ENCODE measurements at regions not wholly inside any gene's neighbourhood (a gene's known extent, or its start where the extent isn't known, plus 50 kb on each side); places are given as distances from the start of the nearest gene placed in this dataset.

GRCh38 chr14:23723911-23724310 lies 87.7 kb downstream of the DHRS2 start:
- WGBS, 5 donors: 70 to 79% (median 76%) methylated on average over 3 of the region's 3 CpGs
- H3K4me3 ChIP-seq: no peak overlapping the region
- intact Hi-C loops (cut with DNase I; ENCODE audit: low total_unique reads): no loop called here
- no peaks in the 10 kb centered on the region for H3K4me1 ChIP-seq
- no peaks in the 10 kb centered on the region for H3K36me3 ChIP-seq
- no peak overlapping the region for H3K27ac ChIP-seq
- no peaks in the 10 kb centered on the region for H3K27me3 ChIP-seq
- TF ChIP-seq POLR2AphosphoS5 (IDR thresholded peaks at IDR 0.05) (no peak), CTCF (IDR thresholded peaks at IDR 0.05) (no peak), POLR2A (IDR thresholded peaks at IDR 0.05) (no peak), EP300 (IDR thresholded peaks at IDR 0.05) (no peak)
- DNase-seq: no peak
- no peaks in the 10 kb centered on the region for H3K9me3 ChIP-seq

GRCh38 chr14:23725528-23725927 lies 89.4 kb downstream of the DHRS2 start:
- no peaks in the 10 kb centered on the region for H3K36me3 ChIP-seq
- H3K27me3 ChIP-seq: no peaks in the 10 kb centered on the region
- no peaks in the 10 kb centered on the region for H3K9me3 ChIP-seq
- no peak for TF ChIP-seq EP300 (IDR thresholded peaks at IDR 0.05)
- no peak for DNase-seq
- no peak overlapping the region for H3K27ac ChIP-seq
- intact Hi-C loops (cut with DNase I; ENCODE audit: low total_unique reads): no loop called here
- no peaks in the 10 kb centered on the region for H3K4me1 ChIP-seq
- WGBS, 5 donors: 83 to 95% (median 90%) methylated on average over 3 of the region's 3 CpGs
- no peak overlapping the region for H3K4me3 ChIP-seq

- no peaks in the 10 kb centered on the region for H3K27me3 ChIP-seq
- no peaks in the 10 kb centered on the region for H3K9me3 ChIP-seq
- no peak overlapping the region for H3K4me3 ChIP-seq
- no peak for DNase-seq
- no peak overlapping the region for H3K27ac ChIP-seq
- intact Hi-C loops (cut with DNase I; ENCODE audit: low total_unique reads): no loop called here
- H3K36me3 ChIP-seq: no peaks in the 10 kb centered on the region
- H3K4me1 ChIP-seq: no peaks in the 10 kb centered on the region
- WGBS, 5 donors: 77 to 89% (median 82%) methylated on average over 15 to 16 of the region's 16 CpGs
- no peak for TF ChIP-seq EP300 (IDR thresholded peaks at IDR 0.05)
- TF ChIP-seq POLR2AphosphoS5 (IDR thresholded peaks at IDR 0.05): no peak
- no peak for TF ChIP-seq CTCF (IDR thresholded peaks at IDR 0.05)
- no peak for TF ChIP-seq POLR2A (IDR thresholded peaks at IDR 0.05)
These were observed 90.0 kb downstream of the DHRS2 start for GRCh38 chr14:23725980-23726710.

- H3K9me3 ChIP-seq: no peaks in the 10 kb centered on the region
- intact Hi-C loops (cut with DNase I; ENCODE audit: low total_unique reads): no loop called here
- H3K27ac ChIP-seq: no peak overlapping the region
- TF ChIP-seq POLR2AphosphoS5 (IDR thresholded peaks at IDR 0.05) (no peak), CTCF (IDR thresholded peaks at IDR 0.05) (peak in 2 of 7 experiments; percentile 8 to 58), POLR2A (IDR thresholded peaks at IDR 0.05) (no peak), EP300 (IDR thresholded peaks at IDR 0.05) (no peak)
- DNase-seq: peak in 1 of 2 donors; percentile 65
- H3K27me3 ChIP-seq: no peaks in the 10 kb centered on the region
- no peaks in the 10 kb centered on the region for H3K4me1 ChIP-seq
- H3K4me3 ChIP-seq: no peak overlapping the region
- WGBS, 5 donors: 72 to 83% (median 80%) methylated on average over 5 of the region's 5 CpGs
- H3K36me3 ChIP-seq: no peaks in the 10 kb centered on the region
These were observed 91.6 kb downstream of the DHRS2 start for GRCh38 chr14:23727566-23728335.

GRCh38 chr14:23728791-23729190 lies 92.6 kb downstream of the DHRS2 start:
- Histone ChIP-seq H3K9me3 (no peaks in the 10 kb centered on the region), H3K4me3 (no peak overlapping the region), H3K4me1 (no peaks in the 10 kb centered on the region), H3K36me3 (no peaks in the 10 kb centered on the region), H3K27me3 (no peaks in the 10 kb centered on the region), H3K27ac (no peak overlapping the region)
- TF ChIP-seq POLR2AphosphoS5 (IDR thresholded peaks at IDR 0.05) (no peak), EP300 (IDR thresholded peaks at IDR 0.05) (no peak), CTCF (IDR thresholded peaks at IDR 0.05) (no peak), POLR2A (IDR thresholded peaks at IDR 0.05) (no peak)
- WGBS, 5 donors: 67 to 95% (median 68%) methylated on average over 3 to 4 of the region's 4 CpGs
- intact Hi-C loops (cut with DNase I; ENCODE audit: low total_unique reads): no loop called here
- no peak for DNase-seq

Data from stomach (tissue), 8 donors.